GM19397 (cell line): ENCODE measurements at regions not wholly inside any gene's neighbourhood (a gene's known extent, or its start where the extent isn't known, plus 50 kb on each side); places are given as distances from the start of the nearest gene placed in this dataset.
"Not testable (repeated sequence)": the region's sequence is repeated elsewhere in the genome, so short reads cannot be mapped to it uniquely, and the experiment has no call there.

Experiments used
- ATAC-seq: cut with Tn5 transposase; IDR thresholded peaks from one replicate; pipeline ENCODE4 v1.9.1; 2021; ENCODE audit warnings: mild to moderate bottlenecking, moderate library complexity; ENCODE audit not compliant: unreplicated experiment

DNA sequence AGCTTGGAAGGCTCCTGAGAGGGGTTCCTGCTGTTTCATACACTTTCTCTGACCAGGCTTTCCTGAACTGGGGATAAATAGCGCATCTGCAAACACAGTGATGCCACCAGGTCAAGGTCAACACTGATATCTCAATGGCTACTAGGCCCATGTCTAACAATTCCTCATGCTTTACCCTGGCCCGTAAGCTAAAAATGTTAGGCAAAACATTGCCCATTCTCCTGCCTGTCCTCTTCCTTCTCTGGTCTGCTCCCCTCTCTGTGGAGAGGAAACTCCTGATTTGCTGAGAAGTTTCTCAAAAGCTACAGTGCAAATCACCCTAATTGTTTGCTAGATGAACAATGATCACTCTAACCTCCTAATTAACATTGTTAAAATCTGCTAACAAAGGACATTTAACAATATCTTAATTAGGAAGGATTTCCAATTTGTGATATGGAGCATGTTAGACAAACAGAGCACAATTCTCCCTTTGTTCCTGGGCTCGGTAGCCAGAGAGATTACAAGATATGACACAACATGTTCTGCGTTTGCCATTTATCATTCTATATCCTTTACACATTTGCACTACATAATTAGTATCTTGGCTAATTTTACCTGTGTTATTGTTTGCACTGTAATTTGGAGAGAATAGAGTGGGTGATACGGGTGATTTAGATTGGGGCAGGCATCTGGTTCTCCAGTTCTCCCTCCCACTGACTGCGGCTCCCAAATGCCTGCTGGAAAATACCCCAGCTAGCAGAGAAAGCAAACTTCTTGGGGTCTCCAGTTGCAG is 266.8 kb downstream of the CD83 start:
- no peak for ATAC-seq

DNA sequence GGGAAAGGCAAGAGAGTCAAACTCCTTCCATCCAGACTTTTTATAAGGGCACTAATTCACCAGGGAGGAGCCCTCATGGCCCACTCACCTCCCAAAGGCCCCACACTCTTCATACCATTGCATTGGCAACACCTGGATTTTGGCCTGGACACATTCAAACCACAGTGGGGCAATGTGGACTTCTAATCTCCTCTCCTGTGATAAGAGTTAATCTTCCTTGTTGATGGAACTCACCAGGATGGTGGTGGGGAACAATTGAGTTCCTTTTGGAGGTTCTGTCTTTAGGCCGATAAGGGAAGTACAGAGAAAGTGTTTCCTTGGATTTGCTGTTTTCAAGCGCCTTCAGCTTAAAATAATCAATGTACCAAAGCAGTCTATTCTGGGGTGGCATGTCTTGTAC is 268.7 kb downstream of the CD83 start:
- ATAC-seq: no peak

DNA sequence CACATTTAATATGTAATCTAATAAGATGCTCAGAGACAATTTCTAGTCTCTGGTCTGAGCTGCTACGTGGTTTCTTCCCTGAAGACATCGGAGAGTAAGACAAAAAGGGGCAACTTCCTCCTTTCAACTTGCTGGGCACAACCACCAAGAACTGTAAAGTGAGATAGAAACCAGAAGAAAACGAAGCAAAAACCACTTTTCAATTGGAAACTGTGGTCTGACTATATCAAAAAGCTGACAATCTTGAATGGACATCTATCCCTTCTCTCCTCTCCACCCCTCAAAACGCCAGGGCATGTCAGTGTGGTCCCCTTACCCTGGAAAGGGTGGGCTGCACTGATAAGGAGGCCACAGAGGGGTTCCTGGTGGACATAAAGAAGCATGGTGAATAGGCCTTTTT is 269.1 kb downstream of the CD83 start:
- ATAC-seq: no peak

DNA sequence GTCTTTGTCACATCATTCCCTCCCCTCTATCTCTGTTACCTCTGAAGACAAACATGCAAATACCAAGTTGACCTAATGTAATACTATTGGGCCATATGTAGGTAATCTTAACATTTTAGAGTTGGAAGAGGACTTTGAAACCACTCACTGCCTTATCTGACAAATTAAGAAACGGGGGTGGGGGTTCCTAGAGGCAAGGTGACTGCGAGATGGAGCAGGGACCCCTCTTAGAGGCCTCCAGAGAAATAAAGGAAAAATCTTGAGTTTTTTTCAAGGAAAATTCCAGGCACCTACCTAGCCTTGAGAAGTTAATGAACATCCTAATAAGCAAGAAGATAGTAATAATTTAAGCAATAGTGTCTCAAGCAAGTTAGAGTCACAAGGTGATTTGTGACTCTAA is 270.8 kb downstream of the CD83 start:
- no peak for ATAC-seq

DNA sequence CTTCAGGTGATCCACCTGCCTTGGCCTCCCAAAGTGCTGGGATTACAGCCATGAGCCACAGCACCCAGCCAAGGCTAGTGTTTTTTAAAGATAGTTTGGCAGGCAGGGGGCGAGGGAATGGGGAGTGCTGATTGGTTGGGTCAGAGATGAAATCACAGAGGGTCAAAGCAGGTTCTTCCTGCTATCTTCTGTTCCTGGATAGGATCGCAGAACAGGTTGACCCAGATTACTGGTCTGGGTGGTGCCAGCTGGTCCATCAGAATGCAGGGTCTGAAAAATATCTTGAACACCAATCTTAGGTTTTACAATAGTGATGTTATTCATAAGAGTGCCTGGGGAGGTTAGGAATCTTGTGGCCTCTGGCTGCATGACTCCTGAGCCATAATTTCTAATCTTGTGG is 272.2 kb downstream of the CD83 start:
- ATAC-seq: not testable (repeated sequence)

DNA sequence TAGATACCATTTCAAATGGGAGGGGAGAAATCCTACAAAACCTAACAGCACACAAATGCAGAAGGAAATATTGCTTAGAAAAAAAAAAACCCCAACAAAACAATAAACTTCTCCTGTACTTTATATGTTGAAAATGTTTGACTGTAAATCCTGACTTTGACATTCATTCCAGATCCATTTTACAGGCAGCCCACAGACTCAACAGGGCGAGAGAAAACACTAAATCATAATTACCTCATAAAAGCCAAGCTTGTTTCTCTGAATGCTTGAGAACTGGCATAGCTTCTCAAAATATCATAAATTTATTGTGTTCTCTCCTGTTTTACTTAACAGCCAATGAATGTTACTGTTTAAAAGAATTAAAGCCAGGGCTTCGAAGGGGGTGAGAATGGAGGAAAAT is 273.2 kb downstream of the CD83 start:
- ATAC-seq: no peak

DNA sequence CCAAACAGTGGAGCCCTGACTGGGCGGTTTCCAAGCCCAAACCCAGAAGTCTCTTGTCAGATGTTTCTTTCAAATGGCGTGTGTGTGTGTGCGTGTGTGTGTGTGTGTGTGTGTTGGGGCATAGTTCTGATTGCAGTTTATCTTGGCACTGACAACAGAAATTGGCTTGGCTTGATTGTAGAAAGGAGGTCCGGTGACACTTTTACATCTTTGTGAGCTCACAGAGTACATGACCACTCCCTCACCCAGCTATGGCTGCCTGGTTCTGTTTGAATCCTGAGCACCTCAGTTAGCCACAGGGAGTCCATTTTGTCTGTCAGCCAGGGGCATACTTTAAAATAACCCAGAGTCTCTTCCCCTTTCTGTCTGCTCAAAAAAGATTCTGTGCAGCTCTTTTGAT is 276.3 kb downstream of the CD83 start:
- ATAC-seq: no peak

DNA sequence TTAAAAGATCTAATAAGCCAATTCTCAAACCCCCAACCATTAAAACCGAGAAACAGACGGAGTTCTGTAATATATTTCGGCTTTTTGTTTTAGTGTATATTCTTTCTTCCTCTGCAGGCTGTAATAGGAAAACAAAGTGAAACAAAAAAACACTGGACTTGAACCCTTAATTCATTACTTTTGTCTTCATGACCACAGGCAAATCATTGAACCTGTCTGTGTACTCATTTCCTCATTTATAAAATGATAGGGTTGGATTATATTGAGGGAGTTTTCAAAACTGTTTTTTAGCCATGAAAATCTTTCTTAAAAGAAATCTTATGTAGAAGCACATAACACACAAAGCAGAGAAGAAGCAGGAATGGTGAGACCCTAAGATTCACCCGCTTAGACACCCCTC is 278.8 kb downstream of the CD83 start:
- ATAC-seq: no peak

DNA sequence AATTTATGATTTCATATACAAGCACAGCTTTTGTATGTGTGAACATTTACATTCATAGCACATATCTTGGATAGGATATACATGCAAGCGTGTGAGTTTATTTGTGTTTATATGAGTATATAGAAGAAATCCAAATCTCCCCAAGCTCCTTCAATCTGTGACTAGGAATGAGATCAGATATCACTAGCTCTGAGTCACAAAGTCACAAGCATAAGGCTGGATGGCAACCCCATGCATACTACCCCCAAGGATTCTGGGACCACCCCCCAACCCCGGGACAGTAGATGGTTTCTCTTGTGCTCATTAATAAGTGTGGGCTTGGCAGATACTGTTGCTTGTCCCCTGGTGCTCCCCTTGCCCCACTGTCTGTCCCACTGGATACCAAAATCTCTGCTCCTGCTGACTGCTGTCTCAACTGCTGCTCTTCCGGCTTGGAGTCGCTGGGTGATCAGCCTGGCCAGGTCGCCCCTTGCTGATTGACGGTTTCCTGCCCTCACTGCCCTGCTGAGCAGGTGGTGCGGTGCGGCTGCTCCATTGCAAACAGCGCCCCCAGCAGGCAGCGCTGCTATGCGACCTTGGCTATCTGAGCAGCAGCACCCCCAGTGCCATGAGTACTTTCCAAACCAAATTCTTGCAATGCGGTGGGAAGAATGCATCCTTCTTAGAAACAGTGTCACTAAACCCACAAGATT is 279.4 kb downstream of the CD83 start:
- no peak for ATAC-seq

DNA sequence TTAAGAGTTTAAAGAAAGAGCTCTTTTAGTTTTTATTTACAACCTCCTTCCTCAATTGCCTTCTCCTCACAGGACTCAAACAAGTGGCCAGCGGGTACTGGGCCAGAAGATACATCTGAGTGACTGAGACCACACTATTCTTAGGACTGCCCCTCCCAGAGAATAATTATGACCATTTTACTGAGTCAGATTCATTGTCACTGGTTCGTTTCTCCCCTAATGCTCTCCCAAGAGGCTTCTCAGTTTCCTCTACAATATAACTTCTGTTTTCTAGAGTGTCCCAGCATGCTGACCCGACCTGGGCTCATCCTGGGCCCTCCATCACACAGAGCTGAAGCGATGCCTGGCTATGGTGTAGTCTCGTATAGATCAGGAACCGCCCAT is 279.9 kb downstream of the CD83 start:
- no peak for ATAC-seq

DNA sequence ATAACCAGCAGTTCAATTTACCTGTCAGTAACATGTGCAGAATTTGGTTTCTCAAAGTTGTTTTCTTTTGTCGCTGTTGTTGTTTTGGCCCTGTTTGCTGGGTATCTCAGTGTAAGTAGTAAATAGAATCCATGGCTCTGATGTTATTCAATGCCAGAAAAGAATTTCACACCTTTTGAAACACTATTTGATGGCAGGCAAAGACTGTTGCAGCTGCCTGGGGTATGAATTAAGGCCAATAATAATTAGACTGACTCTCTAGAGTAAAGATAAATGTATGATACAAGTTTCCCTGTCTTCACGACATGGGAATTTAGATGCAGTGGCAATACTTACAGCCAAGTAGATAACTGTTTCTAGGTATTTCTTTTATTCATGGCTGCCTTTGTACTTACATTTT is 281.4 kb downstream of the CD83 start:
- ATAC-seq: no peak

DNA sequence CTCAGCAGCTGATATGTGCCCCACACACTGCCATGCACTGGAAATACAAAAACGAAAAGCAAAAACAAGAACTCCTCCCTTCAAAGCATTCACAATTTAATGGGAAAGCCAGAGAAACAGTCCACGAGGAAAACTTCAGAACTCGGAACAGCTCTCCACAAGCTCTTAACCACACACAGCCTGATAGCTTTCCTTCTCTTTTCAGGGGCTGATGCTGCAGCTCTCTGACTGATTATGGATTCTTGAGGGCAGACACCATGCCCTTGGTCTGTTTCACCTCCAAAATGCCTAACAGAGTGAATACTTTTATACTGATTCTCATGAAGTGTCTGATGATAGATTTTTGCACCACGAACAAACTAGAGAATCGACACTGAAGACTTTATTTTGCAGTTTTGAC is 282.1 kb downstream of the CD83 start:
- no peak for ATAC-seq

DNA sequence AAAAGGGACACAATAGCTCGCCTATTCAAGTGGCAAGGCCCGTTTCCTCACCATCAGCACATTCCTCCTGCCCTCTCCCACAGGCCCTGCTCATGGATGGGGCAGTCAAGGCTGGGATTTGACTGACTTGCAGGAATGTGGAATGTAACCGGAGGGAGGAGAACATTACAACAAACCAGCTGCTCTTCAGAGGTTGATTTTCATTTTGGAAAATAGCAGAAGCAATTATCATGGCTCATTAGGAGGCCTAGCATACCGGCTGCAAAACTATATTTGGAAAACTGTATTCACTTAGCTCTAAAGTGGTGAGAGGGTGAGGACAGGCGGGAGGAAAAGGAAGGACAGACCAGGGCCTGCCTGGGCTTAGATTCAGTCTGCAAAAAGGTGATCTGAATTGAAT is 283.7 kb downstream of the CD83 start:
- no peak for ATAC-seq

DNA sequence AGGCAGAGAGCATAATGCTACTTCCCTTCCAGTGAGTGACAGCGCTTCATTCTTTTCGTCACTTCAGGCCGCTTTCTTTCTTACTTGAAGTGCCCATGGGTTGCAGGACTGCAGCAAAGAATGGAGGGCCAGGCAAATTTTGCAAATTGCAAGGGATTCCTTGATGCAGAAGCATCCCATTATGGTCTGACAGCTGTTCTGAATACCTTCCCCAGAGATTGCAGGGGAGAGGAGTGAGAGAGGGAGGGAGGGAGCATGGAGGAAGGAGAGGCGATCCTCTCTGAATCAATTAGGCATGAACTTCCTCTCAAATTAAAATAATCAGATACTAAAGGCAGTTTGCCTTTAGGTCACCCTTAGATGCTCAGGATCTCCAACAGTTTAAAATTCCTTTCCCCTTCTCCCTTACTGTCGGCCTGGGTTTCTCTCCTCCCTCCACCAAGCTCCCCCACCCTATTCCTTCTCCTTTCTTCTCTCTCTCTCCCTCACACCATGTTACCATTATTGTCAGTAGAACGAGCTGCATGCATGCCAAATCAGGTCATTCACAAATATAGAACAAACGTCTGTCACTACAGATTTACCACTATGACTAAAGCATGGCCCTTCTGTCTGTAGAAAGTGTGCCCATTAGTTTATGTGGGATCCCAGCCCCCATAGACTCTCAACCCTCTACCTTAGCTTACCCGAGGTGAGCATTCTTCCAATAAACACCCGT is 289.2 kb downstream of the CD83 start:
- no peak for ATAC-seq

DNA sequence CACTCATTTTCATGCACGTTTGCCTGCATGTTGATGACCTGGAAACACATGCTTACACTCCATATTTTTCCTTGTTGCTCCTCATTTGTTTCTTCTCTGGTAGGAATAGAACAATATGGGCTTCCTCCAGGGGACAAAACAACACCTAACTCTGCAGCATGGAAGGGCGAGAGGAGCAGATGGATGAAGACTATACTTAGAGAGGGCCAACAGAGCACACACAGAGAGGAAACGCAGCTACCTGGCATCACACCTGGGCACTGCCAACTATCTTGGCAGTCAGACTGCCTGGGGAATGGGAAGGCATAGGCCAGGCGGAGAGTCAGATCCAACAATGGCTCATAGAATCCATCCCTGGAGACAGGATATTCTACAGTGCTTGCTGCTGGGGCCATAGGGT is 290.9 kb downstream of the CD83 start:
- ATAC-seq: no peak

DNA sequence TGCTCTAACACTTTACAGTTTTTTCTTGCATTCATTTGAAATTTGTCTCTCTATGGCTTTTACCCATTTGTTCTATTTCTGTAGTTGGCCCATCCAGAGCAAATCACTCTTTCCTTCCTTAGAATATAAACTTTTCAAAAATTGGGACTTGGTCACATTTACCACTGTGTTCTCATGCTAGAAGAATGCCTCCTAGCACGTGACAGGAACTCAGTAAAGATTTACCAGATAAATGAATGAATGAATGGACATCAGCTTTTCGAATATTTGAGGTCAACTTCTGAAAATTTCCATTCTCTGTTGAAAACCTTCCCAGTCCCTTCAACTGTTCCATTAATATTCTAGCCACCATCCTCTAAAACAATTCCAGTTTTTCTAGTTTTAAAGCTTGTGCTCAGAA is 294.5 kb downstream of the CD83 start:
- ATAC-seq: no peak

DNA sequence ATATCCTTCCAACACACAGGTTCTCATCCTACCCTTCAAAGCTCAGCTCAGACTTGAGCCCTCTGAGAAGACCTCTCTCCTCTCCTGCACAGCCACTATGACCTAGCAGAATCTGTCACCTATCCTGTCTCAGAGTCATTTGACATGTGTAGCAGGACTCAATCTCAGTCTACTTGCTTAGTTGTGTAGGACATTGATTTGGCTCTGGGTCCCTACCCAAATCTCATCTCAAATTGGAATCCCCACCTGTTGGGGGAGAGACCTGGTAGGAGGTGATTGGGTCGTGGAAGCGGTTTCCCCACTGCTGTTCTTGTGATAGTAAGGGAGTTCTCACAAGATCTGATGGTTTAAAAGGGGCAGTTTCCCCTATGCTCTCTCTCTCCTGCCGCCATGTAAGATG is 297.9 kb downstream of the CD83 start:
- no peak for ATAC-seq

DNA sequence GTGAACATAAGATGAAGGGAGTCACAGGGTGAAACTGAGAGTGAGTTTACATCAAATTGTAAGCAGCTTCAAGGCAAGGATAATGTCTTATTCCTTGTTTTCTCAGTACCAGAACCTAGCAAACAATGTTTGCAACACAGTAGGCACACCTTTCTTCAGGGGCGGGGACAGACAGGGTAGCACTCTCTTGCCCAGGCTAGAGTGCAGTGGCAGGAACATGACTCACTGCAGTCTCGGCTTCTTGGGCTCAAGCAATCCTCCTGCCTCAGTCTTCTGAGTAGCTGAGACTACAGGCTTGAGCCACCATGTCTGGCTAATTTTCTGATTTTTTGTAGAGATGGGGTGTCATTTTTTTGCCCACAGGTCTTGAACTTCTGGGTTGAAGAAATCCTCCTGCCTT is 299.8 kb downstream of the CD83 start:
- no peak for ATAC-seq

DNA sequence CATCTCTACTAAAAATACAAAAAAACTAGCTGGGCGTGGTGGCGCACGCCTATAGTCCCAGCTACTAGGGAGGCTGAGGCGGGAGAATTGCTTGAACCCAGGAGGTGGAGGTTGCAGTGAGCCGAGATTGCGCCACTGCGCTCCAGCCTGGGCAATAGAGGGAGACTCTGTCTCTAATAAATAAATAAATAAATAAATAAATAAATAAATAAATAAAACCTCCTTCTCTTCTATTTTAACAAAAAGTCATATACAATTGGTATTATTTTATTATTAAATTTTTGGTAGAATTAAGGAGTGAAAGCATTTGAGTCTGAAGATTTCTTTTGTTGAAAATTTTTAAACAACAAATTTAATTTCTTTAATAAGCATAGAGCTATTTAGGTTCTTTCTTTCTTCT is 301.7 kb downstream of the CD83 start:
- not testable (repeated sequence) for ATAC-seq

DNA sequence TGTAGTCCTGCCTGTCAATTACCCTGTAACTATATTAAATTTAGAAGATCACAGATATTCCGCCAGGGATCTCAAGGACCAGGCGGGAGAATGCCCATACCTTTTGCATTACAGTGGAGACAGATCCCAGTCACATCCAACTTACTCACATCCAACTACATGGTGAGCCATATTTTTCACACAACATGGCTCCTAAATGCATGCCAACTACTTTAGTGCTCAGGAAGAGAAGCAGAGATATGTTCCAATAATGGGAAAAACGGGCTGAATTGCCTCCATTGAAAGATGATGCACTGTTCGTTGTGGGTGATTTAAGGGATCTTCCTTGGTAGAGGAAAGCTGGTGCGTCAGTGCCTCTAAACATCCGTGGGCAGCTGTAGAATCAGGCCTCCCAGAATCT is 304.5 kb downstream of the CD83 start:
- no peak for ATAC-seq

DNA sequence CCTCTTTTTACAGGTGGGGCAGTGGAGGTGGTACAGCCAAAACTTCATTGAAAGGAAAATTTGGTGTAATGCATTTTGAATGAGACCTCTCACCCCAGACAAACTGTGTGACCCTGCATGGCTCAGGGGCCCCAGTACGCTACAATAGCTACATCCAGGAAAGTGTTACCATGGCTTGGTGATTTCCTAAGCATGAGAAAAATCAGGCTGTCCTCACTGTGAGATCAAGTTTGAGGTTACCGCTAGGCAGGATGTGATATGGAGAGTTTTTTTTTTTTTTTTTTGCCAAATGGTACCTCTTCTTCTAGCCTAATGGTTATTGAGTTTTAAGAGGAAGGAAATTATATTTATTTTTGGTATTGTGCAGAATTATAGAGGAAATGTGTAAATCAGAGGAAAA is 305.3 kb downstream of the CD83 start:
- no peak for ATAC-seq

DNA sequence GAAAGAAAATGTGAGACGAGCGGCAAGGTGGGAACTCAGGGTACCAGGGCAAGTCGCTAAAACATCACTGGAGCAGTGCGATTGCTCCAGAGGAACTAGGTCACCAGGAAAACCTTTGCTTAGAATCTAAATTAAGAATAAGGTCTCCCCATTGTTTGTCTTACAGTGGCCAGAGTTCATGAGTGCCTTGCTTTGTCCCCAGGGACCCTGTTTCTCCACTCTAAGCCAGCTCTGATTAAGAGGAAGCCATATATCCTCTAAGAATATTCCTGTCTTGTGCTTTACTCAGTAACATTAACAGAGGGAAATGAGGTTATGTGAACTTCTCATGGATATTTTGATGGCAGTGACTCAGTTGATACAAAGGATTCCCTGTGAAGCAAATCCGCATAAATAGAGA is 305.8 kb downstream of the CD83 start:
- no peak for ATAC-seq
